Endothelial cell (in vitro differentiated cells): ENCODE measurements at regions not wholly inside any gene's neighbourhood (a gene's known extent, or its start where the extent isn't known, plus 50 kb on each side); places are given as distances from the start of the nearest gene placed in this dataset.

Experiments
- DNase-seq: peaks from one replicate; pipeline ENCODE4 v3.0.0; 2021; ENCODE audit warnings: low spot score
- H3K27ac Mint-ChIP-seq: one replicate; pipeline ENCODE4 v1.8.0; 2021; ENCODE audit warnings: mixed read lengths, inconsistent platforms; ENCODE audit not compliant: unreplicated experiment
- H3K27me3 Mint-ChIP-seq: one replicate; pipeline ENCODE4 v1.8.0; 2021; ENCODE audit warnings: mild to moderate bottlenecking, moderate library complexity, mixed read lengths, inconsistent platforms; ENCODE audit not compliant: unreplicated experiment
- H3K36me3 Mint-ChIP-seq: one replicate; pipeline ENCODE4 v1.8.0; 2021; ENCODE audit warnings: mild to moderate bottlenecking, low read depth, mixed read lengths, inconsistent platforms; ENCODE audit not compliant: unreplicated experiment
- H3K4me1 Mint-ChIP-seq: one replicate; pipeline ENCODE4 v1.8.0; 2021; ENCODE audit warnings: mild to moderate bottlenecking, mixed read lengths, inconsistent platforms; ENCODE audit not compliant: unreplicated experiment
- H3K4me3 Mint-ChIP-seq: one replicate; pipeline ENCODE4 v1.8.0; 2021; ENCODE audit warnings: mild to moderate bottlenecking, mixed read lengths, inconsistent platforms; ENCODE audit not compliant: unreplicated experiment
- H3K9me3 Mint-ChIP-seq: one replicate; pipeline ENCODE4 v1.8.0; 2021; ENCODE audit warnings: mixed read lengths, inconsistent platforms; ENCODE audit not compliant: unreplicated experiment
- TF ChIP-seq, protein P1 (sequence below): fragments of 200-600 bp; sonication (generic); IDR thresholded peaks from one replicate; pipeline ENCODE4 v1.5.0; 2021; ENCODE audit warnings: antibody characterized with exemption; ENCODE audit not compliant: unreplicated experiment

DNA sequence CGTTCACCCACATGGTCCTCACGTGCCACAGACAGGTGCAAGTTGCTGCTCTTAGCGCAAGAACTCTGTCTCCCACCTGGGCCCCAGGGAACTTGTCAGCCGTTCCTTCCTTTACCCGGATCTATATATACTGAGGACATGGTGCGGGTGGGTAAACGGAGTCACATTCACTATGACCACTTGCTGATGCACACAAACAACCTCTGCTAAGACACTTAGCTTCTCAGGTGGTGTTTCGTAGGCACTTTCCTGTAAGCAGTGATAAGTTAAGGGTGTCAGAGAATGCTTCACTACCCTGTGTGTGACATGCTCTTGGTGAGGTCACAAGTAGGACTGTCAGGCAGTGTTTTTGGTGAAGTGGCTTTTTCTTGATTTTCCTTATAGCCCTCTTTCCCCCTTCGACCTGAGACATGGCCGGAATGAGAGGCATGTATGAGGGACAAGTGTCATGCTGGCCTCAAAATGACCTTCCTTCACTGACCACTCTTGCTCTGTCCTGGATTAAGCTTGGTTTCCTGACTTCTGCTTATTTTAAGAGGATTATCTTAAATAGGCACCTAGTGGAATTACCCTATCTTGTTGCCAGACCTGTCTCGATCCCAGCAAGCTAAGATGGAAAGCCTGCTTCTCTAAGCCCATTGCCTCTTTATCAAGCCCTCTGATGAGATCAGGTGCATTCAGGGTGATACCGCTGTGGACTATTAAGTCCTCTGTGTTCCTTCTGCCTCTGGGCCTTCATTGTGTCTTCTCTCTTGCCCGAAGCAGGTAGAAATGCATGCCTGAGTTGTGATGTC is 97.1 kb upstream of the CELF4 start:
- peaks cover 13% of the 10 kb centered on the region for H3K27me3 Mint-ChIP-seq
- H3K4me3 Mint-ChIP-seq = no peak overlapping the region
- H3K27ac Mint-ChIP-seq = no peak overlapping the region
- no peaks in the 10 kb centered on the region for H3K9me3 Mint-ChIP-seq
- H3K4me1 Mint-ChIP-seq = peaks cover 28% of the 10 kb centered on the region
- H3K36me3 Mint-ChIP-seq = no peaks in the 10 kb centered on the region
- no peak for DNase-seq
- TF ChIP-seq, protein P1, sequence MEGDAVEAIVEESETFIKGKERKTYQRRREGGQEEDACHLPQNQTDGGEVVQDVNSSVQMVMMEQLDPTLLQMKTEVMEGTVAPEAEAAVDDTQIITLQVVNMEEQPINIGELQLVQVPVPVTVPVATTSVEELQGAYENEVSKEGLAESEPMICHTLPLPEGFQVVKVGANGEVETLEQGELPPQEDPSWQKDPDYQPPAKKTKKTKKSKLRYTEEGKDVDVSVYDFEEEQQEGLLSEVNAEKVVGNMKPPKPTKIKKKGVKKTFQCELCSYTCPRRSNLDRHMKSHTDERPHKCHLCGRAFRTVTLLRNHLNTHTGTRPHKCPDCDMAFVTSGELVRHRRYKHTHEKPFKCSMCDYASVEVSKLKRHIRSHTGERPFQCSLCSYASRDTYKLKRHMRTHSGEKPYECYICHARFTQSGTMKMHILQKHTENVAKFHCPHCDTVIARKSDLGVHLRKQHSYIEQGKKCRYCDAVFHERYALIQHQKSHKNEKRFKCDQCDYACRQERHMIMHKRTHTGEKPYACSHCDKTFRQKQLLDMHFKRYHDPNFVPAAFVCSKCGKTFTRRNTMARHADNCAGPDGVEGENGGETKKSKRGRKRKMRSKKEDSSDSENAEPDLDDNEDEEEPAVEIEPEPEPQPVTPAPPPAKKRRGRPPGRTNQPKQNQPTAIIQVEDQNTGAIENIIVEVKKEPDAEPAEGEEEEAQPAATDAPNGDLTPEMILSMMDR = no peak

DNA sequence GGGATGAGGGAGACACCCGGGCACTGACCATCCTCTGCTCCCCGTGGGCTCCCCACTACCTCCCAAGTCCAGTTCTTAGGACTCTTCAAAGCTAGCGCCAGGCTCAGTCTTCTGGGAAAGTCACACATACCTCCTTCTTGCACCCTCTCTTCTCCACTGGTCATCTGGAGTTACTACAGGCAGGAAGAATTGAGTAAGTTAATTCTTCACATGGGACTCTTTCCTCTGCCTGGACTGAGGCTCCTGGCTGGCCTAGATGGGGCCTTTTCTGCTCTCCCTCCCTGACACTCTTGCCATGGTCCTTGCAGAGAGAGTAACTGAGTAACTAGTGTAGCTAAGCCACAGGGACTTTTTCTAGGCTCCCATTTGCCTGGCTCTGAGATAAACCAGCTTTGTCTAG is 96.5 kb upstream of the CELF4 start:
- no peak overlapping the region for H3K27ac Mint-ChIP-seq

DNA sequence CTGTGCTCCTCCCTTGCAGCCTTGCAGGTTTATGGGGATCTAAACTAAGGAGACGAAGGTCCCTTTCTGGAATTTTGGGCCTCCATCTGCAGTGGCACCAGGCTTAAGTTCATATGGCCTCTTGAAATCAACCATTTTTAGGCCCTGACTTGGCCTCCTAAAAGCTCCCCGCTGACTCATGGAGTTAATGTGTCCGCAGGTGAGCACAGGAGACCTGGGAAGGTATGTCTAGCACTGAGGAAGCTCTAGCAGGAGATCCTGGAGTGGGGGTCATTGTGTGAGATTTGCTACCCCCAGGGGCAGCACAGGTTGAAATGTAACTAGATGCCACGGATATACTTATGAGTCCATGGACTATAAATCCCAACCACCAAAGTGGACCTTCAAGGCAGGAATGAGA is 95.9 kb upstream of the CELF4 start:
- Mint-ChIP-seq H3K27me3 (peaks cover 13% of the 10 kb centered on the region), H3K36me3 (no peaks in the 10 kb centered on the region), H3K27ac (no peak overlapping the region), H3K4me3 (no peak overlapping the region), H3K4me1 (peaks cover 18% of the 10 kb centered on the region), H3K9me3 (no peaks in the 10 kb centered on the region)
- no peak for DNase-seq
- TF ChIP-seq, protein P1 = no peak

More for the DNA sequence above, 96.5 kb upstream of the CELF4 start:
- no peaks in the 10 kb centered on the region for H3K9me3 Mint-ChIP-seq
- no peak overlapping the region for H3K4me3 Mint-ChIP-seq
- H3K4me1 Mint-ChIP-seq = peaks cover 21% of the 10 kb centered on the region
- DNase-seq = no peak
- TF ChIP-seq, protein P1 = no peak
- H3K36me3 Mint-ChIP-seq = no peaks in the 10 kb centered on the region
- peaks cover 13% of the 10 kb centered on the region for H3K27me3 Mint-ChIP-seq

DNA sequence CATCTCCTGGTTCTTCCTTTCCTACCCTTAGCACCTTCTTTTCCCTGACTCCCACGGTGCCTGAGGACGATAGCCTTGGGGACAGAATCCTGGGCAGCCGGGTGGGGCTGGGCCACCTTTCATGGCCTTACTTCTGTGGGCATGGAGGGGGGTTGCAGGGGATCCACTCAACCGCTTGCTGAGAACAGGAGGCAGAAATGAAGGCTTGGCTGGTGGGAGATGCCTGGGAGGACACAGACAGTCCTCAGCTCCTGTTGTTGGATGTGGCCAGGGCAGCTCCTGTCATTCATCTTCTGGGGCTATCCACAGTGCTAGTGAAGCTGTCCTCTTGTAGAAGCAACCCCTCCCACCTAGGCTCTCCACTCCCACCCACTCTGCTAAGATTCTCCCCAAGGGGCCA is 95.5 kb upstream of the CELF4 start:
- no peak overlapping the region for H3K4me3 Mint-ChIP-seq
- DNase-seq = no peak
- no peaks in the 10 kb centered on the region for H3K9me3 Mint-ChIP-seq
- TF ChIP-seq, protein P1 = no peak
- peaks cover 13% of the 10 kb centered on the region for H3K27me3 Mint-ChIP-seq
- H3K36me3 Mint-ChIP-seq = no peaks in the 10 kb centered on the region
- peaks cover 17% of the 10 kb centered on the region for H3K4me1 Mint-ChIP-seq
- no peak overlapping the region for H3K27ac Mint-ChIP-seq

DNA sequence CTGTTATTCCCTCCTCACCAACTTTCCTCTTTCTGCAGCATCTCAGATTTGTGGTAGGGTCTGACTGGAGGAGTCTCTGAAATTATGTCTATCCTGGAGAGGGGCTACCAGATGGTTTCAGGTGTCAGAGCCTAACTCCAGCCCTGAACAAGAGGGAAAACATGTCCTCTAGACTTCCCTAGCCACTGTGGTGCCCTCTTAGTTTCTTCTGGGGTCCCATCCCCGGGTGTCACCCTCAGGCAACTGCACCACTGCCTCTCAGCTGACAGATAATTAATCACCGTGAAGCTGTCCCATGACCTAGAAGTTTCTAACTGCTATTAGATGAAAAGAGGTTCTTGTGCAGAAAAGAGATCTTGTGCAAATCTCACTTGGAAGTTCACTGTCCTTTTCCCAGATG is 95.1 kb upstream of the CELF4 start:
- TF ChIP-seq, protein P1 = no peak
- no peak for DNase-seq
- Mint-ChIP-seq H3K9me3 (no peaks in the 10 kb centered on the region), H3K27ac (no peak overlapping the region), H3K36me3 (no peaks in the 10 kb centered on the region), H3K4me1 (peaks cover 17% of the 10 kb centered on the region), H3K4me3 (no peak overlapping the region), H3K27me3 (peaks cover 13% of the 10 kb centered on the region)
